SIG-M5 treated with dmso at 0.1 percent for 504 hours (cell line): ENCODE measurements at regions not wholly inside any gene's neighbourhood (a gene's known extent, or its start where the extent isn't known, plus 50 kb on each side); places are given as distances from the start of the nearest gene placed in this dataset.

Experiments
- DNase-seq: peaks from one replicate; lab custom pipeline; 2025; ENCODE audit not compliant: unreplicated experiment; lab: John Stamatoyannopoulos, UW

GRCh38 chr4:124535003-124535402, 177.5 kb downstream of the ANKRD50 start:
- DNase-seq: no peak

GRCh38 chr4:124536946-124537345, 175.6 kb downstream of the ANKRD50 start:
- no peak for DNase-seq

GRCh38 chr4:124537971-124538370, 174.6 kb downstream of the ANKRD50 start:
- no peak for DNase-seq

- DNase-seq: no peak
These were observed 172.5 kb downstream of the ANKRD50 start for GRCh38 chr4:124540014-124540413.

GRCh38 chr4:124541652-124542420, 170.7 kb downstream of the ANKRD50 start:
- DNase-seq: no peak

GRCh38 chr4:124555959-124556358, 156.6 kb downstream of the ANKRD50 start:
- peak; percentile 13 for DNase-seq

- no peak for DNase-seq
These were observed 148.4 kb downstream of the ANKRD50 start for GRCh38 chr4:124564121-124564520.

- DNase-seq: no peak
These were observed 147.2 kb downstream of the ANKRD50 start for GRCh38 chr4:124565371-124565770.

- no peak for DNase-seq
These were observed 146.5 kb downstream of the ANKRD50 start for GRCh38 chr4:124566030-124566429.

- DNase-seq: no peak
These were observed 139.5 kb downstream of the ANKRD50 start for GRCh38 chr4:124573056-124573455.

GRCh38 chr4:124579896-124580295, 132.6 kb downstream of the ANKRD50 start:
- no peak for DNase-seq

- DNase-seq: no peak
These were observed 128.7 kb downstream of the ANKRD50 start for GRCh38 chr4:124583797-124584196.

- no peak for DNase-seq
These were observed 122.7 kb downstream of the ANKRD50 start for GRCh38 chr4:124589786-124590185.

- DNase-seq: no peak
These were observed 122.1 kb downstream of the ANKRD50 start for GRCh38 chr4:124590480-124590879.

GRCh38 chr4:124591637-124592036, 120.9 kb downstream of the ANKRD50 start:
- DNase-seq: no peak

- no peak for DNase-seq
These were observed 119.0 kb downstream of the ANKRD50 start for GRCh38 chr4:124593494-124593893.

- DNase-seq: no peak
These were observed 117.6 kb downstream of the ANKRD50 start for GRCh38 chr4:124594945-124595344.

- DNase-seq: no peak
These were observed 115.7 kb downstream of the ANKRD50 start for GRCh38 chr4:124596816-124597215.

- DNase-seq: peak; percentile 11
These were observed 102.3 kb downstream of the ANKRD50 start for GRCh38 chr4:124610211-124610610.
